GM18909 (cell line): ENCODE measurements at regions not wholly inside any gene's neighbourhood (a gene's known extent, or its start where the extent isn't known, plus 50 kb on each side); places are given as distances from the start of the nearest gene placed in this dataset.
A peak's percentile ranks its signal among the peaks of the same experiment; 100 is the strongest.

ENCODE experiments used
- ATAC-seq: cut with Tn5 transposase; IDR thresholded peaks from one replicate; pipeline ENCODE4 v1.9.1; 2021; ENCODE audit warnings: mild to moderate bottlenecking; ENCODE audit not compliant: unreplicated experiment, poor library complexity

DNA sequence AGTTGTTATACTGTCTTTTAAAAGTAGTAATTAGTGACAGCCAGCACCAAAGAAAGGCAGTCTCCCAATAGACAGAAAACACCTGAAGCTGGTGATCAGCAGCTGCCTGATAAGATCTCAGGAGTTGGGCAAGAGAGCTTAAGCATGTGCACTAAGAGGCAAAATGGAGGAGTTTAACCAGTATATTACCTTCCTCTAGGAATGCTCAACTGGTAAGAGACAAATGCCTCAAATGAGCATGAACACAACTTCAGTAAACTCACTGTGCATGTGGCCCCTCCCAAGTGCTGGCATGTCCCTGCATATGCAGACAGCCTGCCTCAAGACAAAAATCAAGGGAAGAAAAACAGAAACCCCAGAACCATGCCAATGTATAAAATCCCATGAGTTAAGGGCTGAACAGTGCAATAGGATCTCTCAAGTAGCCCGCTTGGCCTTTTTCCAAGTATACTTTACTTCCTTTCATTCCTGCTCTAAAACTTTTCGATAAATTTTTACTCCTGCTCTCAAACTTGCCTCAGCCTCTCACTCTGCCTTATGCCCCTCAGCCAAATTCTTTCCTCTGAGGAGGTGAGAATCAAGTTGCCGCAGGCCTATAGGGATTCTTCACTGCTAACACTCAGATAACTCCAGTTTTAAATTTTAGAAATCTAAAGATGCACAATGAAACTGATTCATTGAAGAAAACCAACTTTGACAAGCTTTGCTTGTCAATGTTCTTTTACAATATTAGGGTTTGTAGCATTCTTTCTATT lies 724.8 kb upstream of the RIOK2 start:
- ATAC-seq, result no peak

DNA sequence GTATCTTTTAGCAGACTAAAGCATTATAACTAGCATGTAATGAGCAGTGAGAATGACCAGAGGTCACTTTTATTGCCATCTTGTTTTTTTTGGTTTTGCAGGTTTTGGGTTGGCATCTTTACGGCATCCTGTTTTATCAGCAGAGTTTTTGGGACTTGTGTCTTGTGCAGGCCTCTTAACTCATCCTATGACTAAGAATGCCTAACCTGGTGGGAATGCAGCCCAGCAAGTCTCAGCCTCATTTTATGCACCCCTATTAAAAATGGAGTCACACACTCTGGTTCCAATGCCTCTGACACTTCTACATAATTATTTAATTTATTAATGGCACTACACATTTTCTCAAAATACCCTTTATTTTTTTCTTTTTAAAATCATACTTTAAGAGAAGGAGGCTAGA lies 726.5 kb upstream of the RIOK2 start:
- ATAC-seq, result no peak

DNA sequence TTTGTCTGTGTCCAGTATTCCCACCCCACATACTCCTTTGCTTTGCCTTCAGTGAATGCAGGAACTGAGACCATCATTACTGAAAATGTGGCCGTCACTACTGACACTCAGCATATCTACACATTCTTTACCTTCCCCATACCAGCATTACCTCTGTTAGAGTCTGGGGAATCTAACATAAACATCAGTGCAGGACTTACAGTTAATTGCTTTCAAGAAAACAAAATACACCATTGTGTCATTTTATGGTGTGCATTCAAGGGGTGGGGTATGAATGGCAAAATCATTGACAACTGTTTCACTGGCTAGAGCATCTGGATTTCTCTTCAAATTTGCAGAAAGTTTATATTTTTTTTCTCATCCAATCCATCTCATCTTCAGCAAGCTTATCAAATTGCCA lies 731.4 kb upstream of the RIOK2 start:
- no peak for ATAC-seq

DNA sequence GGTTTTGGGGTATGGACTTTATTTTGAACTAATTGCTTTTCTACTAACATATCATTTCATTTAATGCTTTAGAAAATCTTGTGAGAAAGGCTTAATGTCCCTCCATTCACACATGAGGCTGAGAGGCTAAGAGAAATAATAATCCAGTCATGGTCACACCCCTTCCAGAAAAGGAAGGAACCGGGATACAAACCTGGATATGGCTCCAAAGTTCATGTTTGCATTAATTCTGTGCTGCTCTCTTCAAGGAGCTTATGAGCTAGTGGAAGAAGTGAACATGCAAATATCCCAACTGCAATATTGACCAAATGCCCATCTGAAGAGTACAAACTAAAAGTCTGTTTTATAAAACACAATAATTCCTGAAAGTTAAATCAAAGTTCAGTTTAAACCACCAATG lies 732.1 kb upstream of the RIOK2 start:
- ATAC-seq, result no peak

DNA sequence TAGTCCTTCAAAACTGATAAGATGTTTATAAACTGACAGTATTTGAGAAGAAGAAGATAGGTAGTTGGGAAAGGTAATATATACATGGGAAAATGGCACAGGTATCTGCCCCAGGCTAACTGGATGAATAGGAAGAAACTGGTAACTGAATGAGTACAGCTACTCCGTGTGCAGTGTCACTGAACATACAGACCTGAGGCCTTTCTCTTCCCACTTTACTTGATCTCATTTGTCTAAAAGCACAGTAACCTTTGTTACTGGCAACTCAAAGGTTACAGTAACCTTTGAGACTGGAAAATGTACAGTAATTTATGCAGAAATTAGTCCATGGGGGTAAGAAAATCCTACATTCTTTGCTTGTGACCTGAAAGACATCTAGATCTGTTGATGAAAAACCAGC lies 735.0 kb upstream of the RIOK2 start:
- no peak for ATAC-seq

DNA sequence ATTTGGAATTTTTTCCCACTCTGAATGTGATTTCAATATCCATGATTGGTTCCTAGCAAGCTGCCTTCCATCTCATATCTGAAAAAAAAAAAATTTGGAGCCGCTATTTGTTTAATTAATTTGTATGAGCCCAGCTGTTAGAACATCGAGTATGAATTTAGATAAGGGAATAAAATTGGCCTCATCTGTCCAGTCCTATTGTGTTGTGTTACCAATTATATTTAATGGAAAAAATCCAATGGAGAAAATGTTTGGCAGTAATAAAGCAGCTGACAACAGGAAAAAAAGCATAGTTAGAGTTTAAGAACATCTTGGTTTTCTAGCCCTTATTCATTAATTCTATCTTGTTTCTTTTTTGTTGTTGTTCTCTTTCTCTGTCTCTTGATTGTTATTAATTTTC lies 735.6 kb upstream of the RIOK2 start:
- no peak for ATAC-seq

DNA sequence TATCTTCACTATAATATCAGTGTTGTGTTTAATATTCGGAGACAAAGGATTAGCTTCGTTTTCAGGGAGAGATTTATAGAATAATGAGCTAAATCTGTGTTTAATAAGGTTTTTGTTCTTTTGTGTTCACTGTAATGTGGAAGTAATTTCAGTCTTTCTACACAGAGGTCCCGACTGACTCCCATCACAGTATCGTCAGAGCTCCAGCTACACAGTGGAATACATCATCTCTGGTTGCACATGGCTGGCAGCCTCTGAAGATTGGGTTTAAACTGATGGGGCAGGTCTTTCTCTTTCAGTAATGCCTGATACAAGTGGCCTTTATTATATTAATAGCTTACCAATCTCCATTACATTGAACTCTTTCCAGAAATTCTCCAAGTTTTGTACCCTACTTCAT lies 736.7 kb upstream of the RIOK2 start:
- ATAC-seq, result no peak

DNA sequence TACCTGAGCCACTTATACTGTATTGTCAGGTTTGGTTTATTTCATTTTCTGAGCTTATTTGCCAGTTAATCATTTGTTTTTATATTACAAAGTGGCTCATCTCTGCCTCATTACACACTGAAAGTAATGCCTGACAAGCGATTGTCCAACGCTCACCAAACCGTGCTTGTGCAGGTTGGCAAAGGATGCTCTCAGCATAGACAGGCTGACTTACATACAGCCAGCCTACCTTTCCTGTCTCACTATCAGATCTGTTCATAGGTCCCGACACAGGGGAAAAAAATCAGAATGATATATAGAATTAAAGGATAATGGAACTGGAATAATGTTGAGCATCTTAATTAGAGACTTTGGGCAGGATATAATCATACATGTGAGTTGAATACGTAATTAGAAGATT lies 739.7 kb upstream of the RIOK2 start:
- ATAC-seq, result no peak

DNA sequence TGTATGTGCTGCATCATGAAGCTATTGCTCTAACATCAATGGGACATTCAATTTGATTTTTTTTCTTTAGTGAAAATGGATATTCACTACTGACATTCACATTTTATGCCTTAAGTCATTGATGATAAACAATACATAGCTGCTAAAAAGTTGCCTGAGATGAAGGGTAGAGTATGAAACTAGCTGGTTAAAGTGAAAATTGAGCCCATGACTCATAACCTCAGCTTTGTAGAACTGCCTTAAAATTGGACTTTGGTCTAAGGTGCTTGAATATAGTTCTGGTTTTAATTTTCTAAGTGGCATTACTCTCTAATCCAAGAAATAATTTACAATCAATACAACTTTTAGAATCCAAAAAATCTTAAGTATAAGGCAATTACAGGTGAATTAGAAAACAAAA lies 740.4 kb upstream of the RIOK2 start:
- ATAC-seq, result peak; percentile 79

DNA sequence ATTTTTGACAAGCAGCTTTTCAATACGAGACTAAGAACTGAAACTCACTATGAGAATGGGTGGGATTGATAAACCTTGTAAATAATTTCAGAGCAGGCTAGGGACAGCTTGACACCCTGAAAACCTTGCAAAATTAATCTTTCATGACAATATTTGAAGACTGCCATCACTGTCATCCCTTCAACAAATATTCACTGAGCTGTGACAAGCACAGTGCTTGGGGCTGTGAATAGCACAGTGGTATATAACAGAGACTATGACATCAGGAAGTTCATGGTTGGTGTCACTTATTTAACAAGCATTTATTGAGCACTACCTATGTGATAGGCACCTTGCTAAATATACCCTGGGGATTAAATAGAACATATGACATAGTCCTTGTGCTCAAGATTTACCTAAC lies 741.0 kb upstream of the RIOK2 start:
- ATAC-seq, result peak; percentile 76

DNA sequence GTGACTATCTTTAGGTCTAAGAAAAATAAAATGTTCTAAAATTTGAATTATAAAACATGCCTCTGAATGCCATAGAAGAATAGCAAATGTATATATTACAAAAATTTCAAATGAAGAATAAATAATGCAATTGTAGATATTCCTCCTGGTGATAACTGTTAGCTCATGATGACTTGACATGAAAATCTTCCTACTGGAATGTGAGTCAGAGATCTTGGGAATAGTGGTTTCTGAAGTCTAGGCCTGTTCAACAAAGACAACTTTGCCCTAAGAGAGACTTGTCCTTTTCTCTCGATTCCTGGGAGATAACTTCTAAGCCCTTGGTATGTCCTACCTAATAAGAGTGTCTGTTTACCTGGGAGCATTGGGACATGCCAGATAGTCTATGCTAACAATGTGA lies 746.3 kb upstream of the RIOK2 start:
- no peak for ATAC-seq

DNA sequence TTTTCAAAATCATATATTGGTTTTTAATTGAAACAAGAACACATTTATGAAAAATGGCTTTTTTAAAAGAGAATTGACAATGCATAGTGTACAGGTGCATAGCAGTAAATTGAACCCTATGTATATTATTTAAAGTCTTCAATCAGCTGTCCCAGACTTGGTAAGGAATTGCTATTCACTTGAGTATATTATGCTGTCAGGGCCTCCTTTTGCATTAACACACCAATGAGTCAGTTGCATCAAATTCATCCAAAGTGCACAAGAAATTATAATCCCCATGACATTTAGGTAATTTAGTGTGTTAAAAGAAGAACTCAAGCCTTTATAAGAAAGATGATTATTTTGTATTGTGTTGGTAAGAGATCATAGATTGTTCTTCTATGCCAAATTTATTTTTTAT lies 748.8 kb upstream of the RIOK2 start:
- no peak for ATAC-seq

DNA sequence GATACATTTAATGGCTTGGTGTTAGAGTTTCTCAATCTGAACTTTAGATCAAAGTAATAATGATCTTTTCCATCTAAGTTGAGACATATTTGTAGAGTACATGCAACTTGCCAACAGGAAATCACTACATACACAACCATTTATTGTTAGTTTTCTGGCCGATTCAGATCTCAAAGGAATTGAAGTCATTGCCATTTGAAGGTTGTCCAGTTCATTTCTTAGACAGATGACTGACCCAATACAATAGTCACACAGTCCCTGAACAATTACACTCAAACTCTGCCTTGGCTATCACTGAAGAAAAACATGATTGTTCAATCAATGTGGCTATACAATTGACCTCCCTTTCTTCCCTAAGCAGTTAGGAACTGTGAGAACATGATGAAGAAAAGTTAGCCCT lies 753.2 kb upstream of the RIOK2 start:
- no peak for ATAC-seq

DNA sequence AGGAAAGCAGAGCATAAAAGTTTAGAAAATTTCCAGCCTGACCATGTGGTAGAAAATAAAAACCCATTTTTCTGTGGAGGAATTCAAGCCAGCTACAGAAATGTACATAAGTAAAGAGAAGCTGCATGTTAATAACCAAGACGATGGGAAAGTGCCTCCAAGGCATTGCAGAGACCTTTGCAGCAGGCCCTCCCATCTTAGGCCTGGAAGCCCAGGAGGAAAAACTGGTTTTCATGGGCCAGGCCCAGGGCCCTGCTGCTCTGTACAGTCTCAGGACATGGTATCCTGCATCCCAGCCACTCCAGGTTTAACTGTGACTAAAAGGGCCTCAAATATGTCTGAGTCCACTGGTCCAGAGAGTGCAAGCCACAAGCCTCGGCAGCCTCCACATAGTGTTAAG lies 754.8 kb upstream of the RIOK2 start:
- ATAC-seq, result no peak

DNA sequence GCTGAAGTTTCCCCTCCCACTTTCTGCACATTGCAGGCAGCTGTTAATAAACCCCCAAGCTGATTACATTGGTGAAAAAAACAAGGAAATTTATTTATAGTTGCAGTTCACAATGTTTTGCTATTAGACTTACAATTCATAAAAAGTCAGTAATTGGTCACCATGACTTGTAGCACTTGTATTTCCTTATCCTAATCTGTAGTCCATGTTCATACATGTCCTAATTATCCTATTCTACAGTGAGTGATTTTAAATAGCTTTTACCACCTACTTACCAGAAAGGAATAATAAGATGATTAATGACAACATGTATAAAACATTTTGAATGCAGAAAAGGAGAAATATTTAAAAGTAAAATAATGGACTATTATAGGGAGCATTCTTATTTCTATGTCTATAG lies 760.0 kb upstream of the RIOK2 start:
- ATAC-seq, result no peak

DNA sequence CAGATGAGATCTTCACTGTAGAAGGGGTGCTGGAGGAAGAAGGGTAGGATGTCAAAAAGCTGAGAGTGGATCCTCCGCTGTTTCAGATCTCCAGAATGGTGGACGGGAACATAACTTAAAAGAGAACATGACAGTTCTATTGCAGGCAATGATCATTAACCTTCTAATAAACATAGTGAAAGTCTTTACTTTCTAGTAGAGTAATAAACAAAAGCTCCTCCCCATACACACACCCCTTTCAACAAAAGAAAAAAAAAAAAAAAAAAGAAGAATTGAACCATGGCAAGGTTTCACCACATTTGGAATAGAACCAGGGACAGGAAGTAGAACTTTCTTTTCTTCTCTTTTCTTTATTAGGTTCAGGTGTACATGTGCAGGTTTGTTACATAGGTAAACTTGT lies 768.1 kb upstream of the RIOK2 start:
- no peak for ATAC-seq

DNA sequence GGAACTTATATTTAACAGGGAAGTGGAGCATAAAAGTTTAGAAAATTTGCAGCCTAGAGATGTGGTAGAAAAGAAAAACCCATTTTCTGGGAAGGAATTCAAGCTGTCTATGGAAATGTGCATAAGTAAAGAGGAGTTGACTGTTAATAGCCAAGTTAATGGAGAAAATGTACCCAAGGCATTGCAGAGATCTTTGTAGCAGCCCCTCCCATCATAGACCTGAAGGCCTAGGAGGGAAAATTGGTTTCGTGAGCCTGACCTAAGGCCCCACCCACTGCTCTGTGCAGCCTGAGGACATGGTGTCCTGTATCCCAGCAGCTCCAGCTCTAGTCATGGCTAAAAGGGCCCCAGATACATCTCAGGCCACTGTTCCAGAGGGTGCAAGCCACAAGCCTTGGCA lies 772.4 kb upstream of the RIOK2 start:
- no peak for ATAC-seq

DNA sequence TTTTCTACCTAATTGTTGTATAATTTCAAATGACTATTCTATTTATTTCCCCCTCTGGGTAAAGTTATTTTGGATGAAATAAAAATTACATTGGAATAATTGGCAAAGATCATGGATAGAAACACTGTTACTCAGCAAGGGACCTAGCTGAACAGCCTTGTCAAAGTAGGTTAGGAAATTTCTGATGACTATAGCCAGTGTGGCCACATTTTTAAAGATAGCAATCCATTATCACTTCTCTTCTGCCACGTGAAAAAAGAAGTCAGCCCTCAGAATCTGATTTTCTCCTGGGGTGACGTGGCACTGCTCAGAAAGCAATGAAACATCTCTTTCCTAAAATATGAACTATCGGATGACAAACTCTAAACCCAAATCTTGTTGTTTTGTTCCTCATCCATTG lies 784.2 kb upstream of the RIOK2 start:
- ATAC-seq, result no peak

DNA sequence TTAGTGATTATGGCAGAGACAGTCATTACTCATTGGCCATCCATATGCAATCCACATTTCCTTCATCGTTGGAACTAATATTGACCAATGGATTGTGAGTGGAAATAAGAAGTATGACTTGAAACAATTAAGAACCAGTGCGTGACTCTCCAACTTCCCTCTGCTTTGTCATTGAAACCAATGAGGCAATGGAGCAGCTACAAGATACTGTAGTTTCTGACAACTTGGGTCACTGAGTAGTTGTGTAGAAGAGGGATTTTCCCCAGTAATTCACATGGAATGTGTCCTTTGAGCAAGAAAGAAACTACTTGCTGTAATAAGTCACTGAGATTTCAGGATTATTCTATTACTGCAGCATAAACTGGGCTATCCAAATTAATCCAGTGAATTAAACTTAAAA lies 785.3 kb upstream of the RIOK2 start:
- ATAC-seq, result no peak

DNA sequence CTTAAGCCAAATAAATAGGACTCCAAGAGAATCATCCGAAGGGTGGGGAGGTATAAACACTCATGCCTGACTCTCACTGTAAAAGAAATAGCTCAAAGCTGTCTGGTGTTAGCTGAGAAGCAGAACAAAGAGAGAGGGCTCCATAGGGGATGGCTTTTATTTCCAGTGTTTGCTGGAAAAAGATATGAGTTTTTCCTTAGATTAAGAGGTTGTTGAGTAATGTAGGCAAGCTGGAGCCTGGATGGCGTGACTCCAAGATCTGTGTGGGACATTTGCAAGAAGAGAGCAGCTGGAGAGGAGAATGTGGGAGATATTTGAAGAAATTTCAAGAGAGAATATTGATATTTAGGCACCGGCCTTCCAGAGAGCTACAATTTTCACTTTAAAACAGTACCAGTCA lies 793.7 kb upstream of the RGMB start:
- ATAC-seq, result no peak

DNA sequence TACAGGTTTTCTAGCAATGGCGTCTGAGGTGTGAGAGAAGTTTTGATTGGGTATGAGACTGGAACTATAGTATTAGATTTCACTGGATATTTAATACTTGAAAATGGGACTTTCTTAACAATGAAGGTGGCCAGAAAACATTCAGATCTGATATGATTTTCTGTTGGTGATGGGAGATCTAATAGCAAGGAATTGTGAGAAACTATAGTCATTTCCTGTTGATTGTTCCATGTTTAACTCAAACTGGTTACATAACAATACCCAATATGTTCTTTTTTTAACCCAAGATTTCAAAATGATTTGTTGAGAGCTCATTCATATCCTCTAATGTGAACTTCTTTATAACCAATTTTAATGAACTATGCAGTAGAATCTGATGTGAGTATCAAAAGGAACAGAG lies 793.2 kb upstream of the RGMB start:
- no peak for ATAC-seq

DNA sequence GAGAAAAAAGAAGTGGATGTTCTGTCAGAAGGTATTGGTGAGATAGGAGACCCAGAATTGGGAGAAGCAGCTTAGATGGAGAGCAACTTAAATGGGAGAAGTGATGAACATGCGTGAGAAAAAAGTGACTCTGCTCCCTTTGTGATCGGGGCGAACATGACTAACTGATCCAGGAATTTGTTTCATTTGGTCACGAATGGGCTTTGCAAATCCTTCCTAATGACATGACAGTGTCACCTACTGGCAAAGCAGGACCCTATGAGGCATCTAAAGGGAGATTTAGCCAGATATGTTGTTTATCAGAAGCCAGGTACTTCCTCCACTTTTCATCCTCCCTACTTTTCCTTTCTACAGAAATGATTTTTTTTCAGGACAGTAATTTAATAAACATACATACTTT lies 787.4 kb upstream of the RGMB start:
- no peak for ATAC-seq

DNA sequence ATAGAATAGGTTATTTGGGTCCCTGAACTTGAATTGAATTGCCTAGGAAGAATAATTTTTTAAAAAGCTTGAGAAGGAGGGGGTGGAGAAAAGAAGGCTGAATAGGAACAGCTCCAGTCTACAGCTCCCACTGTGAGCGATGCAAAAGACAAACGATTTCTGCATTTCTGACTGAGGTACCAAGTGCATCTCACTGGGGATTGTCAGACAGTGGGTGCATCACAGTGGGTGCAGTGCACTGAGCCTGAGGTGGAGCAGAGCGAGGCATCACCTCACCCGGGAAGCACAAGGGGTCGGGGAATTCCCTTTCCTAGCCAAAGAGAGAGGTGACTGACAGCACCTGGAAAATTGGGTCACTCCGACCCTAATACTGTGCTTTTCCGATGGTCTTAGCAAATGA lies 782.2 kb upstream of the RGMB start:
- ATAC-seq, result no peak
